DND-41 (cell line): ENCODE measurements at regions not wholly inside any gene's neighbourhood (a gene's known extent, or its start where the extent isn't known, plus 50 kb on each side); places are given as distances from the start of the nearest gene placed in this dataset.

Source experiments
- EZH2 ChIP-seq: IDR thresholded peaks from 3 replicates; pipeline ENCODE4 v1.6.1; 2012; ENCODE audit warnings: borderline replicate concordance, low read depth, mild to moderate bottlenecking, moderate library complexity, low read length, inconsistent platforms; ENCODE audit not compliant: severe bottlenecking
- TF ChIP-seq, protein P1 (sequence below): IDR thresholded peaks from 2 replicates; pipeline ENCODE4 v1.5.1; 2012; ENCODE audit warnings: borderline replicate concordance, low read length, moderate library complexity, mild to moderate bottlenecking; ENCODE audit not compliant: poor library complexity, severe bottlenecking; ENCODE audit errors: extremely low read depth

DNA sequence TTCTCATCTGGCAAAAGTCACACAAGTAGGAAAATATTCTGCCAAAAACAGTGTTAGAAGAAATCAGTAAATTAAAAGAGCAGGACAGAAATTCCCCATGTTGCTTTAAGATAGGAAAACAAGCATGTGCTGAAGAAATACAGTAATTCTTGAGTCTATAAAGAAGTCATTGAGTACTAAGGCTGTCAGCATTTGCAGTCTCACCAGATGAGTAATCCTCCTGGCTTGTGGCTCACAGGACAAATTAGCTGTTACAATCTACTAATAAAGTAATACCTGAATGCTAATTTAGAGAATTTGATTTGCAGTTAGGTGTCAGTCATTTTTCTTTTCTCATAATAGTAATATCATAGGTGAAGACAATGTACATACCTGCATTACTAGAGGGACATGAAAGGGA lies 1158.9 kb upstream of the CELF2 start:
- TF ChIP-seq, protein P1, sequence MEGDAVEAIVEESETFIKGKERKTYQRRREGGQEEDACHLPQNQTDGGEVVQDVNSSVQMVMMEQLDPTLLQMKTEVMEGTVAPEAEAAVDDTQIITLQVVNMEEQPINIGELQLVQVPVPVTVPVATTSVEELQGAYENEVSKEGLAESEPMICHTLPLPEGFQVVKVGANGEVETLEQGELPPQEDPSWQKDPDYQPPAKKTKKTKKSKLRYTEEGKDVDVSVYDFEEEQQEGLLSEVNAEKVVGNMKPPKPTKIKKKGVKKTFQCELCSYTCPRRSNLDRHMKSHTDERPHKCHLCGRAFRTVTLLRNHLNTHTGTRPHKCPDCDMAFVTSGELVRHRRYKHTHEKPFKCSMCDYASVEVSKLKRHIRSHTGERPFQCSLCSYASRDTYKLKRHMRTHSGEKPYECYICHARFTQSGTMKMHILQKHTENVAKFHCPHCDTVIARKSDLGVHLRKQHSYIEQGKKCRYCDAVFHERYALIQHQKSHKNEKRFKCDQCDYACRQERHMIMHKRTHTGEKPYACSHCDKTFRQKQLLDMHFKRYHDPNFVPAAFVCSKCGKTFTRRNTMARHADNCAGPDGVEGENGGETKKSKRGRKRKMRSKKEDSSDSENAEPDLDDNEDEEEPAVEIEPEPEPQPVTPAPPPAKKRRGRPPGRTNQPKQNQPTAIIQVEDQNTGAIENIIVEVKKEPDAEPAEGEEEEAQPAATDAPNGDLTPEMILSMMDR, result no peak
- TF ChIP-seq EZH2, result no peak
